DMS 273 treated with DMSO at 0.1 percent for 48 hours (cell line): ENCODE measurements at regions not wholly inside any gene's neighbourhood (a gene's known extent, or its start where the extent isn't known, plus 50 kb on each side); places are given as distances from the start of the nearest gene placed in this dataset.

Experiments
- DNase-seq: peaks from one replicate; lab custom pipeline; 2025; lab: John Stamatoyannopoulos, UW

DNA sequence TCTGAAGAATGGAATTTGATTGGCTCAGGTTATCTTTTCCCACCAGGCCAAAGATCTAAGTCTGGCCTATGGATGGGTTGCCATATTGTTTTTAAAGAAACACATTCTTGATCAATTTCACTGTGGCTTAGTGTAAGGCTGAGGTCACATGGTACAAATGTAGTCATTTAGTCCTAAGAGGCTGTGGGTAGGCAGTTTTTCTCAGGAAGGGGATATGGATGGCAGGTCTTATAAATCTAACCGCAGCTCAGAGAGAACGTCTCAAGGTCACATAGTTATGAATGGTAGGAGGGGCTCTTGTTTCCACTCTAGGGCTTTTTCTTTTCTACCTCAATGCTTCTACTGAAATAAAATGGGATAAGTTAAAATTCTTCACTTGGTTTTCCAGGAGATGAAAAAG lies 128.6 kb upstream of the ACTBL2 start:
- DNase-seq: no peak

DNA sequence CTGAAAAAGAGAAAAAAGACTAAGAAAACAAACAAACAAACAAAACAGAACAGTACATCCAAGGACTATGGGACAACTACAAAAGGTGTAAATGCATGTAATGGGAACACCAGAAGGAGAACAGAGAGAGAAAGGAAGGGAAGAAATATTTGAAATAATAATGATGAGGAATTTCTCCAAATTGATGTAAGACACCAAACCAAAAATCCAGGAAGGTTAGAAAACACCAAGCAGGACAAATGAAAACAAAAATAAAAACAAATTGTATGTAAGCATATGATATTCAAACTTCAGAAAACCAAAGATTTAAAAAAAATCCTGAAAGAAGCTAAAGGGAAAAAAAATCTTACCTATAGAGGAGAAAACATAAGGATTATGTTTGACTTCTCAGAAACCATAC lies 125.9 kb upstream of the ACTBL2 start:
- no peak for DNase-seq

DNA sequence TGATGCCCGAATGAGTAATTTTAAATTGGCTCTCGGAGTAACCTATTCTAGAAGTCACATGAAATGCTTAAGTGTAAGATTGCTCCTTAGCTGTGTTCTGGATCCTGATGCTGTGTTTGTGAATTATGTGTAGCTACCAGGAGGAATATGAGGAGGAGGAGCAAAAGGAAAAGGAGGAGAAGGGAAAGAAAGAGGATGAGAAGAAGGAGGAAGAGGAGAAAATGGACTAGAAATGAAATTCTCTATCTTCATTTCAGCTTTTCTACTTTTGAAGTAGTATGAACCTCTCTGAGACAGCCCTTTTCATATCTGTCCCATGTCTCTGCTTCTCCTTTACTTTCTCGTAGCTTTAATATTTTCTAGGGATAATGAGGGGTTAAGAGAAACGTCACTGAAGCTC lies 119.4 kb upstream of the ACTBL2 start:
- no peak for DNase-seq

DNA sequence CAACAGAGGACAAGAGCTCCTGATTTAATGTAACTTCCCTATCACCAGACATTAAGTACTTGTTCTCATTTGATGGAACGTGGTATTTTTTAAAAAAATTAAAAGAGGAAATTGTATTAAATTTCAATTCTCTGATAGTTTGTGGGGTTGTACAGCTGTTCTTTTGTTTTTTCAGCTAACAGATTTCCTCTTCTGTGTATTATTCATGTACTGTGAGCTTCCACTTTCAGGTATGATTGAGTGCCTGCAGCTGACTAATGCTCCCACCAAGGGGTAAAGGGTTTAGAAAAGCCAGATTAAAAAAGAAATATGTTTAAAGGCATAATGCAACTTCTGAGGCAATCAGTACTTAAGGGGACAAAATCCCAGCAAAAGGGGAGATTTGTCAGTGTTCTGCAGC lies 117.7 kb upstream of the ACTBL2 start:
- DNase-seq: no peak

DNA sequence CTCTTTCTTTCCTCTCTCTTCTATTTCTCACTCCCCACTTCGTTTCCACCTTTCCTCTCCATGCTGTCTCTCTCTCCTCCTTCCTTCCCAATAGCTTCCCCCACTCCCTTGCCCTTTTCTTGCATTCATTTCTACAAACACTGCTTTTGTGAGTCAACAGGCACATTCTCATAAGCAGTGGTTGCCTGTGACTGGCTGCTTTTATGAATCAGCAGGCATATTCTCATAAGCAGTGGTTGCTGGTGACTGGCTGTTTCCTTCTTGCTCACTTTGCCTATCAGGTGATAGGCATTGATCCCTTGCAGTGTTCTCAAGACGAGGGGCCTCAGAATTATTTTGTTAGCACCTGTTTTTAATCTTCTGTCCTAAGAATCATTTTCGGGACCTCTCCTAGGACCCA lies 116.1 kb upstream of the ACTBL2 start:
- DNase-seq: no peak

DNA sequence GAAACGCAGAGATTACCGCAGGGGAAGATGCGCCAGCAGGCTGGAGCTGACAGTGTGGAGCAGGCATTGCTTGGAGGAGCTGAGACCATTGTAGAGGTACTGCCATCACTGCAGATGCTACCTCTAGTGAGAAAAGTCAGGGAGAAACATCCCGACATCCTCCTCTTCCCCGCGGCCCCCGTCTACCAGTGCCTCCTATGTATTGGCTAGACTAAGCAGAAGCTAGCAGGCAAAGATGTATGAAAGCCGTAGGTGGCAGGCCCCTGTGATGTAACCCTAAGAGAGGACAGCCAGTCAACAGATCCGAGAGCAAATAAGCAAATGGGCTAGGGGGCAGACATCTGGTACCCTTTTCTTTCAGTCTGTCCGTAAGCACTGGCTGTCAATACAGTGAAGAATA lies 115.5 kb upstream of the ACTBL2 start:
- DNase-seq: no peak

DNA sequence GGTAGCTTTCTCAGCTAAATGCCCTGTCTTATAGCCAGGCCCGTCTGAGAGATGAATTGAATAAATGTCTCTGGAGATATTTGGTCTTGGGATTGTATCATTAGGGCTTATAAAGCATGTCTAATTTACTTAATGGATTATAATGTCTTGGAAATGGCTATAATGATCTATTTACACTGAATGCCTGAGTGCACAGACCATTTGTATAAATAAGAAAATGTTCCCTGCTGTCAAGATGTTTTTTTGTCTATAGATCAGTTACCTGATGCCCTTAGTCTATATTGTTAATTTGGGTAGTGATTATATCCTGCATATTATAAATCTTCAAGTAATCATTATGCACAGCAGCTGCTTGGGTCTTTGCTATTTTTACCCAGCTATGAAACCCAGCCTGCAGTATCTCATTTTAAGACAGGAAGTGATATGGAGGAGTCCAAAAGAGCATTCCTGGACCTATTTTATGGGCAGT lies 112.9 kb upstream of the ACTBL2 start:
- DNase-seq: no peak

DNA sequence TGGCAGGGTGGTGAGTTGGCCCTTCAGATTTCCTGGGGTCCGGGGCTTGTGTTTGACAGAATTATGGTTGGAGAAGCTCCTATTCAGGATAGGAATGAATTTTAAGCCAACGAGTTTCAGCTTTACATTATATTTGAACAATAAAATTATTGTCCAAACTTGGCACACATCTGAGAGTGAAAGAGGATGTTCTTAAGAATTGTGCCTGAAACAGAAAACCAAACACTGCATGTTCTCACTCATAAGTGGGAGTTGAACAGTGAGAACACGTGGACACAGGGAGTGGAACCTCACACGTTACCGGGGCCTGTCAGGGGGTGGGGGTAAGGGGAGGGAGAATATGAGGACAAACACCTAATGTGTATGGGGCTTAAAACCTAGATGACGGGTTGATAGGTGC lies 111.8 kb upstream of the ACTBL2 start:
- DNase-seq: no peak

DNA sequence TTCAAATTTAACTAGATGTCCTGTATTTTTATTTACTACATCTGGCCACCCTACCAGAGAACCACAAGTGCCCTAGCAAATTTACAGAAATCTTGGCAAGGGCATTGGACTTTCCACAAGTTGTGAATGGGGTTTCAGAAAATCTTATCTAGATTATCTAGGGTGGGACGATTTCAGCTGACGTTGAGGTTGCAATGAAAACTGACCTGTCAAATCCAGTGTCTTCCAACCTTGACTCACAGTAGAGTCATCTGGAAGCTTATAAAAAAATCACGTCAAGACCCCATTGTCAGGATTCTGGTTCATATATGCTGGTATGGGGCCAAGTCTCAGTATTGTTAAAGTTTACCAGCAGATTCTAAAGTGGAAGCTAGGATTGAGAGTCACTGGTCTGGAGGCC lies 109.6 kb upstream of the ACTBL2 start:
- no peak for DNase-seq

DNA sequence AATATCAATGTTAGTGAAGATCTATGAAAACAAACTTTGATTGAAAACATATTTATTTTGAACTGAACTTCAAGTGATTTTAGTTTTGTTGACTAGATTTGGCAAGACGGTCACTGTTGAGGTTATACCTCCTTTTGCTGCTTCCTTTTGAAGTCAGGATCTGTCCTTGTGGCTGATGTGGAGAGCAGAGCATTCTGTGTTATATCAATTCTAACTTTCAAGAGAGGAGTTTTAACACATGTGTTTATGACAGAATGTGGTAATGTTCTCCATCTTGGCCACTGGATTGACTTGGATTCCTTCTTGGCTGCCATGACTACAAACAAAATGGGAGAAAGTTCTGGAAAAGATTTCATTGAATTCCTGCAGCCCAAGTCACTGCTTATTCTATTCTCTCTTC lies 104.0 kb upstream of the ACTBL2 start:
- no peak for DNase-seq

DNA sequence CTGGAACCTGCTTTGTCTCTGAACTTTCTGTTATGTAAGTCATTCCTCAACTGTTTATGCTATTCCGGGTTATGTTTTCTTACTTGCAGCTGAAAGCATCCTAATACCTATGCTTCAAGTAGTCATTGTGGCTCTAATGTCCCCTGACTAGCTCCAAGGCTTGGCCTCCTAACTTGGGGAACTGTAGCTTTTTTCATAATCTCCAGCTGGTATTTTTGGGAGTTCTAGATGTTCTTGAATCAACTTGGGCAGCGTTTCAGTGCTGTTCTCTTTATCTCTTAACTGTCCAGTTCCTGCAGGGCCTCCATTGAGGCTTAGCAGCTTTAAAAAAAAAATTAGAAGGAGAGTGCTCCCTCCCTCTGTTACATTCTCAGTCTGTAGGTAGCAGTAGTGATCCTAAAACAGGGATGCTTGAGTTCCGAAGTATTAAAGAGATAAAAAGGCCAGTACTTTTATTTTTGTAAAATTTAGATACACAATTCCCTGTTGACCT lies 100.0 kb upstream of the ACTBL2 start:
- DNase-seq: no peak

DNA sequence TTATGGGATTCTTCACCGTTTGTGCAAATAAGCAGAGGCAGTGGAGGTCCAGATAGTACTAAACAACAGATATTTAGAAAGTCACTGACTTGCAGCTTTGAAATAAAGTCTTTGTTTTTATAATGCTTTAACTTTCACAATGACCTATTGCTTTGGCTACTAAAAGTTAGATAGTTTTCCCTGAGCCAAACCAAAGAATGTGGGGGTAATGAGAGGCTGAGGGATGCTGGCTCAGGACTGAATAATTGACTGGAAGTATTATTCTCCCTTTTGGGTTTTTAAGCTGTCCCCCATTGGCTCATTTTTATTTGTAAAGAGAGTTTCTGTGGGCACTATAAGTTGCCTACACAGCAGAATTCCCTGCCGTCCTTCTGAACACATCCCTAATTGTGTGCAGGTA lies 99.2 kb upstream of the ACTBL2 start:
- DNase-seq: no peak

DNA sequence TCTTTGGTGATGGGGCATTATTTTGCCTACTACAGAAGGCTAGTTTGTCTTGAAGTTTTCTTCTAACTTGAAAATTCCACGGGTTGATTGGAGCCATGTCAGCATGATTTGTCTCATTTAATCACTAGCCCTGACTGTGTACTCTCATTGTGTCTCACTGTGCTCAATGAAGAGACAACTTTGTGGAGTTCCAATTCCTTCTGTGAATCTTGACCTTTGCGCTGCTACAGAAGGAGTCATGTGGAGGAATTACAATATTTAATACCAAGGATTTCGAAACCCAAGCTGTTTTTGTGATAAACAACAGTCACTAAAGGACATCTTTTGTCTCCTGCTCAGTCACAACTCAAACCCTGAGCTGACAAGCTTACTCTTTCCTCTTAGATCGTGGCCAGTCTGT lies 98.6 kb upstream of the ACTBL2 start:
- DNase-seq: no peak

DNA sequence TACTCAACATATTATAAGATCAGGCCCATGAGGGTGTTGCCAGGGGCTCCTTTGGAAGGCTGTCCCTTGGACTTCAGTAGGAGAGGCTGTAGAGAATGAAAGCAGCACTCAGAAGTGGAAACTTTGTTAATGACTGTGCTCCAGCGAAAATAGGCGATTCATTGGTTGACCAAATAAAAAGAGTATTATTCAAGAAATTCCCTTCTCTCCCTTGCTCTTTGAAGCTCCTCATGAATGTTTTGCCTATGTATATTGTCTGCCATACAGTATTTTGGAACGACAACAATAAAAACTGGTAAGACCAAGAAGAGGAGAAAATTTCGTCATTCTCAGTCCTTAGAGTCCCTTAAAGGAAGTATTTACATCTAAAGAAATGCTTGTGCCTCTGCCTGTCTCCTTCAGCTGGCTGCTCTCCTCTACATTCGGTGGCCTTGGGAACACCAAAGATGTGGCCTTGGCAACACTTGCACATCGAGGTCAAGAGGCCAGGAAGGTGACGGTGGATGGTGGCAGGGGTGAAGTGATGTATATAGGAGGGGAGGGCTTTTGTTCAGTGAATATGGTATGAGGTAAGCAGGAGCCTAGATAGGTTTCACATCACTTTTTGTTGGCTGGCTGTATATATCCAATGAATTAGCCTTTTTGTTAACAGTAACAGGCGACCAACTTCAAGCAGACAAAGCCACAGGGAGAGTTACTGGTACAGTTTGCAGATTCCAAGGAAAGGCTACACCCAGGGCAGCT lies 95.0 kb upstream of the ACTBL2 start:
- DNase-seq: no peak

DNA sequence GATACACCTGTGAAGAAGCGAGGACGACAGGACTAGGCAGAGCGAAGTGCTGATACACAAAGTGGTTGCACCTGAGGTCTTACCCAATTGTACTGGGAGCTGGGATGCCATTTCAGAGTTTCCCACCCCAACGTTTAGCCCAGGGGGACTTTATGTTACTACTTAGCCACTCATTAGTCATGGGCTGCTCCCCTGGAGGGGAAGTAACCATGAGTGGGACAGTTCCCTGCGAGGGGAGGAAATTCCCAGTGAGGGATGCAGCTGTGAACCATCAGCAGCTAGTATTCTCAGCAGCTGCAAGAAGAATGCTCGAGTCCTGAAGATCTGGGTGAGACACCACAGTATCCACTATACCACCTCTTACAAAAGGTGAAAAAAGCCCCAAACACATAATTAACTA lies 93.7 kb upstream of the ACTBL2 start:
- no peak for DNase-seq

DNA sequence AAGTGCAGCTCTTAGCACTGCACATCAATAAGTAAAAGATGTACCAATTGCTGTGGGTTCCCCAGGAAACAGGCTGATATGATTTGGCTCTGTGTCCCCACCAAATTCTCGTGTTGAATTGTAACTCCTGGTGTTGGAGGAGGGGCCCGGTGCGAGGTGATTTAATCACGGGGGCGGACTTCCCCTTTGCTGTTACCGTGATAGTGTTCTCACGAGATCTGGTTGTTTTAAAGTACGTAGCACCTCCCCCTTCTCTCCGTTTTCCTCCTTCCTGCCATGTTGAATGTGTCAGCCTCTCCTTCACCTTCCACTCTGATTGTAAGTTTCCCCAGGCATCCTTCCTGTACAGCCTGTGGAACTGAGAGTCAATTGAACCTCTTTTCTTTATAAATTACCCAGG lies 93.2 kb upstream of the ACTBL2 start:
- DNase-seq: no peak

DNA sequence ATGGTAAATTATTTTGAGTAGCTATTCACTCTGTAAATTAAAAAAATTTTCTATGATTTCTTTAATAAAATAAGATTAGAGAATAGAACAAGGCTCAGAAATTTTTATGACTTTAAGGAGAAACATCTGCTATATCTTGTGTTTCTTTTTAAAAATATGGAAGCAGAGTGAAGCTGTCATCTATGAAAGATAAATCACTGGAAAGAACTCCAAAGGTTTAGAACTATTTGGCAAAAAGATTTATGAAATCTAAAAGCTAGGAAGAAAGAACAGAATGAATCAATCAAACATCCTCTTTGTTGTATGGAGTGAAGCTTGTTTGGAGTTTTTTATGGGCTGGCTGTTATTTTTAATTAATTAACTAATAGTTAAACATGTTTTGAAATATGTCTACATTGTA lies 89.8 kb upstream of the ACTBL2 start:
- no peak for DNase-seq

DNA sequence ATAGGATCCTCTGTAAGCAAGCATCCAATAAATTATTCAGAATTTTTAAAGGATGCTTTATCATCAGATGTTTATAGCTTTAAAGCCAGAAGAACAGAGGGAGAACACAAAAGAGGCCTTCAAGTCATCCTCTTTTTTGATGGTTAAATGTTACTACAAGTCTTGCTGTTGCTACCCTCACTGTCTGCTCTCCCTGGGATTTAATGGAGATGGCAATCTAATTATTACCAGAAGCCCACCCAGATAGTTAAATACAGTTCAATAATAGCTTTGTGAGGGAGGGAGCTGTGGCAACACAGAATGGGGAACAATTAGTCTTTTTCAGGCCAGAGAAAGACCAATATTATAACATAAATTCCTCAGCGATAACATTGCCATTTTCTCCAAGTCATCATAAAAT lies 87.0 kb upstream of the ACTBL2 start:
- DNase-seq: no peak

DNA sequence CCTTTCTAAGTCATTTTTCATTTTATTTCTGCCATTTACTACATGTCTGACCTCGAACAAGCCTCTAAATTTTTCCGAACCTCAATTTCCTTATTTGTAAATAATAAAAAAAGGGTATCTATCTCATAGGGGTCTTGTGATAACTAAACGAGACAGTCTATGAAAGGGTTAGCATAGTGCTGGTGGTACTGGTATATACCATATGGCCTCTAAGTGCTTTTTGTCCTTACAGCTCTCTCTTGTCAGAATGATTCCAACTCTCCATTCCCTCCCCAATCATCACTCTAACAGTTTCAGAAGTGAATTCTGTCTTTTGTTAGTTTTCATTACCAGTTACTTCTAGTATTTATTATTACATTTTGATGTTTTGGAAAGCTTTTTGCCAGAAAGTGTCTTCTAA lies 85.5 kb upstream of the ACTBL2 start:
- DNase-seq: no peak

DNA sequence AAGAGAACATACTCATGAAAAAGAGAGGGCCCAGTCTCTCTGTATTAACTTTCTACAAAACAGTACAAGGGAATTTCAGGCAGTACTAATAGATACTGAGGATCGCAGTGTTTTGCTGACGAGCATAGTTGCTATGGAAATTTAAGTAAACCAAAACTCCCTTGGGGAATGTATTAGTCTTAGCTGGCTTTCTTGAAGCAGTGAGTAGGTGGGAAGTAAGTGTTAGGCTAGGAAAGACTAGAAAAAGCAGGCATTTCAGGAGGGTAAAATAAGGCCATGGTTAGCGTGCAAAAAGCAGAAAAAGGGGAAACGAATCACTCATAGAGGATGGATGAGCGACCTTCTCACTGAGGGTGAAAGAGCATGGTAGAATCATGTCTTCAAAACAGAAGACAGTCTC lies 84.3 kb upstream of the ACTBL2 start:
- DNase-seq: no peak

DNA sequence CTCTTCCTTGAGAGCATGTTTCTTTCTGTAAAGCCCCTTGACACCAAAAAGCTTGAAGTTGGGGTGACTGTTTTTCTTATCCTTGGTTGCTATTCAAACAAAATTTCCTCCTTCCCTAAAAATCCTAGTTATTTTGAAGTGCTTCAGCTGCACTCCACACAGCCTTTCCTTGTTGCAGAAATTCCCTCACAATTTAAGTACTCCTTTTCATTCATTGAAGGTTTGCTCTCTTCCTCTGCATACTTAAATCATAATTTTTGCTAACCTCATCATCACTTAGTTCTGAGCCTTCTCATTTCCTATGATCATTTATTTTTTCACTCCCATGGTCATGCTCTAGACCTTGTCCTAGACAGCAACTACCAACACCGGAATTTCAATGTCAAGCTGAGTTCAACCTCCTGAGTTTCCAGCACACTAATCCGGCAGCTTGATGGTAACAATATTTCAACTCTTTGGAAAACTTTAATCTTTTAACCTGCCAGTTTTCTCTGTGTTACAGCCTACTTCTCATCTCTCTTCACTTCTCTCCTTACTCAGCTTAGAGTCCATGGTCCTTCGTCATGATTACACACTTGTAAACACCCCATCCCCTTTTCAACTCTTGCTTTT lies 78.7 kb upstream of the ACTBL2 start:
- DNase-seq: no peak

DNA sequence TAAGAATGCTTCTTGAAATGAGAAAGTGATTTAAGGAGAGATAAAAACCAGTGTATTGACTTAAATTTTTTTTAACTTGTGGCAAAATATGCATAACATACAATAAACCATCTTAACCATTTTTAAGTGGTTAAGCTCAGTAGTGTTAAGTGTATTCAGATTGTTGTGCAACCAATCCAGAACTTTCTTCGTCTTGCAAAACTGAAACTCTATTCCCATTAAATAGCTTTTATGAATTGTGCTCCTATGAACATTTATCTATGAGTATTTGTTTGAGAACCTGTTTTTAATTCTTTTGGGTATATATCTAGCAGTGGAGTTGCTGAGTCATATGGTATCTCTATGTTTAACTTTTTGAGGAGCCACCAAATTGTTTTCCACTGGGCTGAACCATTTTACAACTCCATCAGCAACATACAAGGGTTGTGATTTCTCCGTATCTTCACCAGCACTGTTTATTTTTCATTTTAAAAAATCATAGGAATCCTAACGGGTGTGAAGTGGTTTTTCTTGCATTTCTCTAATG lies 76.6 kb upstream of the ACTBL2 start:
- DNase-seq: no peak

DNA sequence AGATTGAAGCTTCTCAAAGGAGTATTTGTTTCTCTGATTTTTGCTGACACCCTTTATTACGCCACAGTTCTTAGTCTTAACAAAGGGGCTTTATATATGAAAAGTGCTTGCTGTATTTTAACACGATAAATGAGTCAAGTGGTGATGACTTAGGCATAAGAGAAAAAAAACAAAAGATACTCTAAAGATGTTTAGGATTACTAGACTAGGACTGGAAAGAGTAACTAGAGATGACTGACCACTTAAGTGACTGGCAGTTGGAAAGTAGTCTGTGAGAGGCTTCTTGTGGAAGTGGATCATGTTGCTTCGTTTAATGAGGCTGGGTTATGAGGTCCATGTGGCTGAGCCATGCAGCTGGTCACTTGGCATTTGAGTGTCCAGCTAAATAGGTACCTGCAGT lies 69.4 kb upstream of the ACTBL2 start:
- DNase-seq: no peak

DNA sequence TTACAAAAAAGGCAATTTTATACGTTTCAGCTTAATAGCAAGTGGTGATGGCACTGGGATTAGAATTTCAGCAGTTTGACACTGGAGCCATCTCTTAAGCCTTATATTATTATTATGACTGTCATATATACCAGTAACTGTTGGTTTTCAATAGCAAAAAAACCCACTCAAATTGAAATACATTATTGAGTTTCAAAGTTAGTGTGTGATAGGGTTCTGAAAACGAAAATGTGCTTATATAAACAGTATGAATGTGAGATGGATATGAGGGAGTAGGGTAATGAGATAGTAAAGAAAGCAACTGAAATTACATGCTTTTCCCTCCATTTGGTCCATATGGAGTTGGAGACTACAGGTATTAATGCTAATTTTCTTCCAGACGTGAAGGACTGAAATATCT lies 68.6 kb upstream of the ACTBL2 start:
- no peak for DNase-seq
